ENCODE measurements at regions not wholly inside any gene's neighbourhood (a gene's known extent, or its start where the extent isn't known, plus 50 kb on each side); places are given as distances from the start of the nearest gene placed in this dataset.

GRCh38 chr4:147056940-147057610 is 111.4 kb upstream of the TTC29 start:
- DNase-seq, result no peak

GRCh38 chr4:147057611-147058190 is 112.0 kb upstream of the TTC29 start:
- DNase-seq, result no peak

- DNase-seq, result no peak
Measured at GRCh38 chr4:147059064-147059731, 113.5 kb upstream of the TTC29 start.

- no peak for DNase-seq
Measured at GRCh38 chr4:147060151-147060931, 114.7 kb upstream of the TTC29 start.

GRCh38 chr4:147064856-147065255 is 119.2 kb upstream of the TTC29 start:
- no peak for DNase-seq

- no peak for DNase-seq
Measured at GRCh38 chr4:147068564-147068963, 122.9 kb upstream of the TTC29 start.

- DNase-seq, result no peak
Measured at GRCh38 chr4:147071209-147071740, 125.6 kb upstream of the TTC29 start.

- DNase-seq, result no peak
Measured at GRCh38 chr4:147076179-147076578, 130.5 kb upstream of the TTC29 start.

- DNase-seq, result no peak
Measured at GRCh38 chr4:147076728-147077127, 131.1 kb upstream of the TTC29 start.

- no peak for DNase-seq
Measured at GRCh38 chr4:147078362-147078761, 132.7 kb upstream of the TTC29 start.

GRCh38 chr4:147078875-147079658 is 133.4 kb upstream of the TTC29 start:
- no peak for DNase-seq

- DNase-seq, result no peak
Measured at GRCh38 chr4:147084861-147085260, 139.2 kb upstream of the TTC29 start.

GRCh38 chr4:147085781-147086180 is 140.1 kb upstream of the TTC29 start:
- no peak for DNase-seq

- no peak for DNase-seq
Measured at GRCh38 chr4:147088146-147088545, 142.5 kb upstream of the TTC29 start.

- no peak for DNase-seq
Measured at GRCh38 chr4:147090486-147090885, 144.8 kb upstream of the TTC29 start.

- DNase-seq, result no peak
Measured at GRCh38 chr4:147093206-147093605, 147.5 kb upstream of the TTC29 start.

GRCh38 chr4:147094238-147094637 is 148.6 kb upstream of the TTC29 start:
- no peak for DNase-seq

- no peak for DNase-seq
Measured at GRCh38 chr4:147096667-147097604, 151.3 kb upstream of the TTC29 start.

GRCh38 chr4:147101678-147102077 is 156.0 kb upstream of the TTC29 start:
- no peak for DNase-seq

GRCh38 chr4:147102596-147102995 is 156.9 kb upstream of the TTC29 start:
- no peak for DNase-seq

GRCh38 chr4:147103403-147103946 is 157.8 kb upstream of the TTC29 start:
- no peak for DNase-seq

All from stimulated activated CD4-positive, alpha-beta T cell treated with anti-CD3 and anti-CD28 coated beads, Interleukin-2, amount 100 ng/mL, for 24 hours (primary cell).